CD4-positive, CD25-positive, alpha-beta regulatory T cell (primary cell): ENCODE measurements at regions not wholly inside any gene's neighbourhood (a gene's known extent, or its start where the extent isn't known, plus 50 kb on each side); places are given as distances from the start of the nearest gene placed in this dataset.

Experiments
- ATAC-seq, 2 donors: fragments of 150-1000 bp; cut with Tn5 transposase; one replicate each; pipeline ENCODE4 v1.10.0; 2021; ENCODE audit warnings: low read depth in 2 of 2, moderate number of reproducible peaks in 2 of 2, moderate library complexity in 1 of 2
- DNase-seq, 3 donors: peaks; one replicate each; pipeline versions ENCODE4 v3.0.0 to v3.0.0-alpha.2; 2012 to 2022; ENCODE audit warnings: mixed read lengths in 1 of 3
- H3K27ac ChIP-seq: one replicate; pipeline ENCODE4 v1.7.0; 2013; ENCODE audit warnings: mild to moderate bottlenecking, low read length; ENCODE audit not compliant: insufficient read depth, poor library complexity, severe bottlenecking
- H3K27me3 ChIP-seq: one replicate; pipeline ENCODE4 v1.7.0; 2013; ENCODE audit warnings: low read length; ENCODE audit not compliant: control insufficient read depth, insufficient read depth
- H3K36me3 ChIP-seq: one replicate; pipeline ENCODE4 v1.7.0; 2013; ENCODE audit warnings: mild to moderate bottlenecking, low read length, moderate library complexity; ENCODE audit not compliant: control insufficient read depth, insufficient read depth
- H3K4me1 ChIP-seq: 2 replicates; pipeline ENCODE4 v1.7.0; 2013; ENCODE audit warnings: mild to moderate bottlenecking, low read length; ENCODE audit not compliant: insufficient read depth, control insufficient read depth, poor library complexity, severe bottlenecking
- H3K4me3 ChIP-seq: one replicate; pipeline ENCODE4 v1.7.0; 2013; ENCODE audit warnings: low read depth, mild to moderate bottlenecking, low read length, moderate library complexity
- H3K9me3 ChIP-seq, 2 experiments: 1 replicate in 1 of 2; 2 replicates in 1 of 2; pipeline ENCODE4 v1.7.0; 2013; ENCODE audit warnings: low read length in 2 of 2, mild to moderate bottlenecking in 1 of 2, moderate library complexity in 1 of 2; ENCODE audit not compliant: control insufficient read depth in 2 of 2
- H3K27ac Mint-ChIP-seq, 3 donors: one replicate each; pipeline ENCODE4 v1.8.0; 2020 to 2022; ENCODE audit warnings: mild to moderate bottlenecking in 3 of 3, mixed read lengths in 3 of 3, moderate library complexity in 2 of 3
- H3K27me3 Mint-ChIP-seq: one replicate; pipeline ENCODE4 v1.8.0; 2022; ENCODE audit warnings: mild to moderate bottlenecking, mixed read lengths
- H3K36me3 Mint-ChIP-seq: one replicate; pipeline ENCODE4 v1.8.0; 2020; ENCODE audit warnings: mixed read lengths
- H3K4me1 Mint-ChIP-seq, 4 donors: one replicate each; pipeline ENCODE4 v1.8.0; 2020 to 2022; ENCODE audit warnings: mixed read lengths in 4 of 4, mild to moderate bottlenecking in 1 of 4
- H3K4me3 Mint-ChIP-seq, 4 donors: one replicate each; pipeline ENCODE4 v1.8.0; 2020 to 2022; ENCODE audit warnings: mild to moderate bottlenecking in 4 of 4, mixed read lengths in 4 of 4, moderate library complexity in 3 of 4
- H3K9me3 Mint-ChIP-seq, 7 donors: one replicate each; pipeline ENCODE4 v1.8.0; 2020 to 2022; ENCODE audit warnings: mixed read lengths in 7 of 7, mild to moderate bottlenecking in 3 of 7, moderate library complexity in 2 of 7

- no peaks in the 10 kb centered on the region for H3K4me1 ChIP-seq
- ATAC-seq, result no peak
- H3K27me3 Mint-ChIP-seq, result no peaks in the 10 kb centered on the region
- no peak overlapping the region for H3K4me3 ChIP-seq
- no peaks in the 10 kb centered on the region for H3K36me3 ChIP-seq
- H3K4me3 Mint-ChIP-seq, result no peak overlapping the region
- DNase-seq, result no peak
- H3K9me3 Mint-ChIP-seq, result peaks cover 2 to 12% (median 4%) of the 10 kb centered on the region in 7 donors
- no peaks in the 10 kb centered on the region for H3K9me3 ChIP-seq
- H3K4me1 Mint-ChIP-seq, result no peaks in the 10 kb centered on the region
- H3K36me3 Mint-ChIP-seq, result no peaks in the 10 kb centered on the region
- no peak overlapping the region for H3K27ac ChIP-seq
- H3K27ac Mint-ChIP-seq, result no peak overlapping the region
- H3K27me3 ChIP-seq, result no peaks in the 10 kb centered on the region
Measured at GRCh38 chr5:60149081-60149480, 255.6 kb upstream of the PDE4D start.

GRCh38 chr5:60148366-60148765 is 254.8 kb upstream of the PDE4D start:
- H3K27me3 Mint-ChIP-seq, result no peaks in the 10 kb centered on the region
- no peaks in the 10 kb centered on the region for H3K27me3 ChIP-seq
- DNase-seq (no peak), ATAC-seq (no peak)
- H3K4me3 ChIP-seq, result no peak overlapping the region
- no peaks in the 10 kb centered on the region for H3K4me1 ChIP-seq
- no peaks in the 10 kb centered on the region for H3K9me3 ChIP-seq
- H3K36me3 ChIP-seq, result no peaks in the 10 kb centered on the region
- no peaks in the 10 kb centered on the region for H3K4me1 Mint-ChIP-seq
- no peak overlapping the region for H3K27ac ChIP-seq
- peaks cover 2 to 12% (median 4%) of the 10 kb centered on the region in 7 donors for H3K9me3 Mint-ChIP-seq
- no peaks in the 10 kb centered on the region for H3K36me3 Mint-ChIP-seq
- no peak overlapping the region for H3K27ac Mint-ChIP-seq
- H3K4me3 Mint-ChIP-seq, result no peak overlapping the region

GRCh38 chr5:60147791-60148190 is 254.3 kb upstream of the PDE4D start:
- no peak for ATAC-seq
- Mint-ChIP-seq H3K9me3 (peaks cover under 1 to 12% (median 4%) of the 10 kb centered on the region in 7 donors), H3K27ac (no peak overlapping the region), H3K4me3 (no peak overlapping the region), H3K36me3 (no peaks in the 10 kb centered on the region), H3K27me3 (no peaks in the 10 kb centered on the region), H3K4me1 (no peaks in the 10 kb centered on the region)
- Histone ChIP-seq H3K4me1 (no peaks in the 10 kb centered on the region), H3K27me3 (no peaks in the 10 kb centered on the region), H3K9me3 (no peaks in the 10 kb centered on the region), H3K36me3 (no peaks in the 10 kb centered on the region), H3K27ac (no peak overlapping the region), H3K4me3 (no peak overlapping the region)
- DNase-seq, result no peak

- no peak overlapping the region for H3K4me3 ChIP-seq
- no peak overlapping the region for H3K27ac Mint-ChIP-seq
- peaks cover 0 to 11% (median 3%) of the 10 kb centered on the region in 7 donors for H3K9me3 Mint-ChIP-seq
- H3K36me3 ChIP-seq, result no peaks in the 10 kb centered on the region
- H3K4me1 ChIP-seq, result no peaks in the 10 kb centered on the region
- DNase-seq (no peak), ATAC-seq (no peak)
- no peaks in the 10 kb centered on the region for H3K27me3 Mint-ChIP-seq
- no peaks in the 10 kb centered on the region for H3K27me3 ChIP-seq
- H3K4me1 Mint-ChIP-seq, result peaks cover 0 to 4% (median 0%) of the 10 kb centered on the region in 4 donors
- no peaks in the 10 kb centered on the region for H3K36me3 Mint-ChIP-seq
- no peak overlapping the region for H3K27ac ChIP-seq
- no peak overlapping the region for H3K4me3 Mint-ChIP-seq
- H3K9me3 ChIP-seq, result no peaks in the 10 kb centered on the region
Measured at GRCh38 chr5:60143942-60144549, 250.5 kb upstream of the PDE4D start.

- Histone ChIP-seq H3K36me3 (no peaks in the 10 kb centered on the region), H3K4me3 (no peak overlapping the region), H3K27ac (no peak overlapping the region), H3K9me3 (no peaks in the 10 kb centered on the region), H3K4me1 (no peaks in the 10 kb centered on the region), H3K27me3 (no peaks in the 10 kb centered on the region)
- Mint-ChIP-seq H3K27ac (no peak overlapping the region), H3K27me3 (no peaks in the 10 kb centered on the region), H3K9me3 (peaks cover 0 to 7% (median 2%) of the 10 kb centered on the region in 7 donors), H3K4me1 (peaks cover 0 to 4% (median 0%) of the 10 kb centered on the region in 4 donors), H3K4me3 (no peak overlapping the region), H3K36me3 (no peaks in the 10 kb centered on the region)
- no peak for ATAC-seq
- DNase-seq, result no peak
Measured at GRCh38 chr5:60141119-60141518, 247.6 kb upstream of the PDE4D start.

- H3K4me3 Mint-ChIP-seq, result no peak overlapping the region
- H3K27me3 Mint-ChIP-seq, result no peaks in the 10 kb centered on the region
- H3K36me3 Mint-ChIP-seq, result no peaks in the 10 kb centered on the region
- Histone ChIP-seq H3K9me3 (no peaks in the 10 kb centered on the region), H3K36me3 (no peaks in the 10 kb centered on the region), H3K27me3 (no peaks in the 10 kb centered on the region), H3K4me3 (no peak overlapping the region), H3K4me1 (no peaks in the 10 kb centered on the region), H3K27ac (no peak overlapping the region)
- H3K4me1 Mint-ChIP-seq, result no peaks in the 10 kb centered on the region
- no peak overlapping the region for H3K27ac Mint-ChIP-seq
- no peak for ATAC-seq
- no peak for DNase-seq
- H3K9me3 Mint-ChIP-seq, result peaks cover 0 to 7% (median 1%) of the 10 kb centered on the region in 7 donors
Measured at GRCh38 chr5:60136841-60137240, 243.3 kb upstream of the PDE4D start.

GRCh38 chr5:60131504-60131903 is 238.0 kb upstream of the PDE4D start:
- no peak overlapping the region for H3K4me3 Mint-ChIP-seq
- no peaks in the 10 kb centered on the region for H3K4me1 Mint-ChIP-seq
- no peaks in the 10 kb centered on the region for H3K36me3 Mint-ChIP-seq
- Histone ChIP-seq H3K9me3 (no peaks in the 10 kb centered on the region), H3K27ac (no peak overlapping the region), H3K4me1 (no peaks in the 10 kb centered on the region), H3K4me3 (no peak overlapping the region), H3K36me3 (no peaks in the 10 kb centered on the region), H3K27me3 (no peaks in the 10 kb centered on the region)
- ATAC-seq (no peak), DNase-seq (no peak)
- no peak overlapping the region for H3K27ac Mint-ChIP-seq
- H3K9me3 Mint-ChIP-seq, result peaks cover 0 to 16% (median 4%) of the 10 kb centered on the region in 7 donors
- H3K27me3 Mint-ChIP-seq, result no peaks in the 10 kb centered on the region

- no peaks in the 10 kb centered on the region for H3K36me3 Mint-ChIP-seq
- H3K27ac ChIP-seq, result no peak overlapping the region
- DNase-seq, result no peak
- H3K4me3 ChIP-seq, result no peak overlapping the region
- no peak overlapping the region for H3K27ac Mint-ChIP-seq
- no peaks in the 10 kb centered on the region for H3K27me3 ChIP-seq
- H3K36me3 ChIP-seq, result no peaks in the 10 kb centered on the region
- H3K9me3 Mint-ChIP-seq, result peaks cover 2 to 20% (median 4%) of the 10 kb centered on the region in 7 donors
- no peaks in the 10 kb centered on the region for H3K27me3 Mint-ChIP-seq
- H3K4me1 Mint-ChIP-seq, result no peaks in the 10 kb centered on the region
- H3K4me1 ChIP-seq, result no peaks in the 10 kb centered on the region
- no peaks in the 10 kb centered on the region for H3K9me3 ChIP-seq
- no peak overlapping the region for H3K4me3 Mint-ChIP-seq
- no peak for ATAC-seq
Measured at GRCh38 chr5:60125636-60126035, 232.1 kb upstream of the PDE4D start.
